SKM-1 (cell line): ENCODE measurements at regions not wholly inside any gene's neighbourhood (a gene's known extent, or its start where the extent isn't known, plus 50 kb on each side); places are given as distances from the start of the nearest gene placed in this dataset.
"Not testable (repeated sequence)": the region's sequence is repeated elsewhere in the genome, so short reads cannot be mapped to it uniquely, and the experiment has no call there.

Source experiments
- DNase-seq: peaks from one replicate; lab custom pipeline; 2025; ENCODE audit not compliant: unreplicated experiment; lab: John Stamatoyannopoulos, UW

GRCh38 chr12:73186272-73186671, 914.1 kb downstream of the TRHDE start:
- DNase-seq: no peak

DNA sequence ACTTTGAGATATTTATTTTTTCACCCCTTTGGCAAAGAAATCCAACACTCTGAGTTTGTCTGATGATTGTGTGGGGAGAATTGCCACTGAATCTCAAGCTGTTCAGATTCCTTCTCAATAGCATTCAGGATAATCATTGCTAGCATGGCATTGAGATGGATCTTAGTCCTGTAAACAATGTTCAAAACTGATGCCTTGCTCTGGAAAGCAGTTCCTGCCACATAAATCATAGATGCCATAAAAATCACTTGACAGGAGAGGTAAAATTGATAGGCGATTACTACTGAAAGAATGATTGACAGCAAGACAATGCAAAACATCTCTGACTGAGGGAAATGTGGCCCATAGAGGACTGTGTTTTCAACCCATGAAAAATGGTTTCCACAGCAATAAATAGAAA, 915.6 kb downstream of the TRHDE start:
- no peak for DNase-seq

GRCh38 chr12:73210548-73211204, 938.5 kb downstream of the TRHDE start:
- no peak for DNase-seq

DNA sequence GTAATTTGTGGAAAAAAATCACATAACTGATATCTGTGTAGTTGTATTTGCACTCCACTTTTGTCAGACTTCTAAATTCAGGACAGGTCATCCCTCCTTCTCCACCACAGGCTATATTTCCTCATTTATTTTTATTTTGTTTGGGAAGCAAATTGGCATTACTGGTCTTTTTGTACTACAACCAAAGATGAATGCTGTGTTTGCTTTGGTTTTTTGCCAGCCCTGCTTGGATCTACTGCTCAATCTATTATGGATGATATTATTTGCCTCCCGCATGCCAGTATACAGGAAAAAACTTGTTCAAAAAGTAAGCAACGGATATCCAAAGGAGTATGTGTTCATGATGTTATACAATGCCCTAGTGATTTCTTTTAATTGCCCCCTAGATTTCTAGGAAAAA, 948.8 kb downstream of the TRHDE start:
- no peak for DNase-seq

GRCh38 chr12:73221398-73221797, 949.2 kb downstream of the TRHDE start:
- no peak for DNase-seq

DNA sequence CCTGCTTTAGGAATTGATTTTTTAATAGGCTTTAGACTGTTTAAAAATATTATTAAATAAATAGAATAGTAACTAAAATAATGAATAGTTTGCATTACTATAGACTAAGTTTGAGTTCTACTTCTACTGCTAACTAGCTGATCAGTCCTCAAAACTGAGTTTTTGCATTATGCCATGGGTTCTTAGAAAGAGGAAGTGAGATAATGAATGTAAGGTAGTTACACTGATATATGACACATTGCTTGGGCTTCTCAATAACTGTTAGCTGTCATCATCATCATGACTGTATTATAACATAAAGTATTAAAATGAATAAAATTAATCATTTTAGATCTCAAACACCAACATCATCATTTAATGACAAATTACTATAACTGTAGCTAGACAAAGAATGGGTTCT, 949.7 kb downstream of the TRHDE start:
- DNase-seq: no peak

DNA sequence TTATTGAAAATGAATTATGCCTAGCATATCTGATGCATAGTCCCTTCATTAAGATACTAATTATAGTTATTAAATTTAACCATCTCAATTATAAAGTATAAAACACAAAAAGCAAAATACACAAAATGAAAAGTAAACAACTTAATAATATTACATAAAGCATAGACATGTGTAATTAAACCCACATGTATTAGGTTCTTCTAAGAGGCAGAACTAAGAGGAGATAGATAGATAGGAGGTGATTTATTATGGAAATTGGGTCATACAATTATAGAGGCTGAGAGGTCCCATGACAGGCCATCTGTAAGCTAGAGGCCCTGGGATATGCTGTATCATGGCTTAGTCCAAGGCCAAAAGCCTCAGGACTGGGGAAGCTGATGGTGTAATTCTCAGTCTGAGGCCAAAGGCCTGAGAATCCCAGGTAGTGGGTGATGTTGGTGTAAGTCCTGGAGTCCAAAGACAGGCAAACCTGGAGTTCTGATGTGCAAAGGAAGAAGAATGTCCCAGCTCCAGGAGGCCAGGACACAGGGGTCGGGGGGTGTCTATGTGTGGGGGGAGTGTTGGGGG, 953.3 kb downstream of the TRHDE start:
- no peak for DNase-seq

- no peak for DNase-seq
Measured at GRCh38 chr12:73225941-73226340, 953.8 kb downstream of the TRHDE start.

DNA sequence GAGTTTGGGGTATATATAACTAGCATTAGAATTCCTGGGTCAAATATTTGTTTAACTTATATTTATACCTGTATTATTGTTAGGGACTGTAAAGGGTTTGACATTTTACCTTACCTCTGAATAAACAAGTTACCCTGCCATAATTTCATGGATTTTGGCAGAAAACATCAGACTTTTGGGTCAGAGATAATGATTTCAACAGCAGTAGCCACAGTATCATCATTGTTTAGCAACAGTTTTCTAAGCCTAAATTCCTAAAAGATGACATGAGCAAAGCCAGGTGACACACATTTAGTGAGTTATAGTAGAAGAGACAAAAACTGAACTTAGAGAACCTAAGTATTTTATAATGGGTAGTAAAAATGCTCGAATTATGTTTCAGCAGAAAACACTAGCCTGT, 954.4 kb downstream of the TRHDE start:
- DNase-seq: no peak

DNA sequence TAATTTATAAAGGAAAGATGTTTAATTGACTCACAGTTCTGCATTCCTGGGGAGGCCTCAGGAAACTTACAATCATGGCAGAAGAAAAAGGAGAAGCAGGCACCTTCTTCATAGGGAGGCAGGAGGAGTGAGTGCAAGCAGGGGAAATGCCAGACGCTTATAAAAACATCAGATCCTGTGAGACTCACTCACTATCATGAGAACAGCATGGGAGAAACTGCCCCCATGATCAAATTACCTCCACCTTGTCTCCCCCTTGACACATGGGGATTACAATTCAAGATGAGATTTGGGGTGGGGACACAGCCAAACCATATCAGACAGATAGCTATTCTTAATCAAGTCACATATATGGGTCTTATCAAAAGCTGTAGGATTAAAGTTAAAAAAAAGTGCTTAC, 956.7 kb downstream of the TRHDE start:
- not testable (repeated sequence) for DNase-seq

- no peak for DNase-seq
Measured at GRCh38 chr12:73235387-73235786, 963.2 kb downstream of the TRHDE start.

DNA sequence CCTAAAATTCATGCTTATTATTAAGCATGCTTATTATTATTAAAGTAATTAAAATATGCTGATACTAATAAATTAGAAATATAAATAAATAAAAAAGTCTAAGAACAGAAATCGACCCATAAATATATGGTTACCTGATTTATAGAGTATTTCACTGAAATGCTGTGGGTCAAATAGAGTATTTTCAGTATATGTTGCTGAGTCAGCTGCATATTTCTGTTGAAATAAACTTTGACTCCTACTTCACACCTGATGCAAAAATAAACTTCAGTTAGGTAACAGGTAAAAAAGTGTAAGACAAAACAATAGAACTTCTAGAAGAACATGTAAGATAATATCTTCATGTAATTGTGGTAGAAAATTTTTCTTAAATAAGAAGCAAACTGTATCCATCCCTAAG, 967.9 kb downstream of the TRHDE start:
- no peak for DNase-seq

GRCh38 chr12:73262788-73263381, 990.7 kb downstream of the TRHDE start:
- no peak for DNase-seq

GRCh38 chr12:73266206-73266605, 994.0 kb downstream of the TRHDE start:
- DNase-seq: no peak

DNA sequence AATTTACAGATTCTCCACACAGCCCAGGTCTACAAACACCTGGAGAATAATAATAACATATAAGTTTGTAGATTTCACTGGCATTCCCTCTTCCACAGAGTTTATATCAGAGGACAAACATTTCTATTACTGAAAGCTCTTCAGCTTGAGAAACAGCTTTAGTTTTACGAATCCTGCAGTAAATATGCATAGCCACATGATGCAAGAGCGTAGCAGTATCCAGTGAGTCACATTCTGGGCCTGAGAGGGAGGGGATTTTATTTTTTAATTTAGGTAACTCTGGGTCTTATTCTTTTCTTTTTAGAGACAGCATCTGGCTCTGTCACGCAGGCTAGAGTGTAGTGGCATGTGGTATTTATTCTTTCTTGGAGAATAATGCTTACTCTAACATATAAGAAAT, 1002.8 kb downstream of the TRHDE start:
- no peak for DNase-seq

DNA sequence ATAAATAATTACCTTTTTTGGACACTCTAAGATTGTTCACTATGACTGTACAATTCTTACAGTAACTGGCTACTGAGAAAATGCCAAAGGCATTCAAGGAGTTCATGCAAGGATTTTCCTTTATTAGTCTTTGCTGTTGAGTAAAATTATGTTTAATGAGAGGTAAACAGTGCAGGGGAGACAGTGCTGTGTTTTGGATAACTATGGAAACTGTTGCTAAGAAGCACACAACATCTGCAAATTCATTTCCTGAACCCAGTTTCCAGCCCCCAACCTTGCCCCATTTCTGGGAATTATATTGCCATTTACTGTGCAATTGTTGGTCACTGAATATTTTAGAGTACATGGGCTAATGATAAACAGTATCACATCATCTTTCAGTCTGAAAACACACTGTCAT, 1005.8 kb downstream of the TRHDE start:
- no peak for DNase-seq

DNA sequence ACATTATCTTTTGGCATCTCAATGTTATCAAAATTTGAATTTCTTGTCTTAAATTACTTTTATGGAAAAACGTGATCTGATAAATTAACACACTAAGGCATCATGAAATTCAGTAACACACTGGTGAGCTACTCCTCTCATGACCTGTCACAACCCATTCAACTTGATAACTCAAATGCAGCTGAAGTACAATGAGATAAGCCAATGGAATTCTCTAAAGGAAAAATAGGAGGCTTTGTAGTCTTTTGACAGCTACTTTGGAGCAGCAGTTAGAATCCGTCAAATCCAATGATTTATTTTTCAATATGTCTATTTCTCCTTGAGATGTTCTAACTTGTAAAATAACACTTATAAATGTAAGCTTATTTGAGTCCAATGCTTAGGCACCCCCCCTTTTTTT, 1029.4 kb downstream of the TRHDE start:
- no peak for DNase-seq

- DNase-seq: no peak
Measured at GRCh38 chr12:73307260-73307659, 1035.1 kb downstream of the TRHDE start.

GRCh38 chr12:73308079-73308478, 1035.9 kb downstream of the TRHDE start:
- no peak for DNase-seq

DNA sequence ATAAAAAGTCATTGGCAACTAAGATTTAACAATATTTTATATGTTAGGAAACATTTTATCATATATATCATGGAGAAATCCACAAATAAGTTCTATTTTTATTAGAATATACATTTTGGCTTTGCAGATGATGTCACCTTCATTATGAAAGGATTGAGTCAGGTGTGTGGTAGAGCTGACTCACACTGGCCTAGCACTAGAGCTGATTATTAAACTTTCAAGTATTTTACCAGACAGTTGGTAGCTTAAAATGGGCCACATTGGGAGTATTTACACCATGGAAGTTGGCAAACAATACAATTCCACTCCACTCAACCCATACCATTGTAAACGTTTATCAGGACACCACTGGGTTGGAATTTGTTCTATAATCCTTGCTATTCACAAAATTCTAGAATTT, 1036.6 kb downstream of the TRHDE start:
- no peak for DNase-seq

DNA sequence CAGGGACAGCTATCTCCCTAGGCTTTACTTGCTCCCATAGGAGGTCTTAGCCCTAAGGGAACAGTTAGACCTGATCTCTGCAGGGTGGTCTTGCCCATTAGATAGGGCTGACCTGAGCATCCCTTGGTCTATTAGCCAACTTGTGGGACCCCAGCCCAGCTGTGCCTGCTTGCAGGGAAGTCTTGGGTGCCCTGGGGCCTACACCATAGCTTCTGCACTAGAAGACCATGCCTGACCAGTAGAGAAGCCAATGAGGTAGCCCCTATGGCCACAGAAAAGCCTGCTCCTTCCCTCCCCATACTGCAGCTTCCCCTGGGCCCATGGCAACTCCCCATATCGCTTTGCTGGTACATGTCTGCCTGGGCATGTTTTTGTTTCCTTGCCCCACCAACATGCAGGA, 1049.1 kb downstream of the TRHDE start:
- DNase-seq: no peak

DNA sequence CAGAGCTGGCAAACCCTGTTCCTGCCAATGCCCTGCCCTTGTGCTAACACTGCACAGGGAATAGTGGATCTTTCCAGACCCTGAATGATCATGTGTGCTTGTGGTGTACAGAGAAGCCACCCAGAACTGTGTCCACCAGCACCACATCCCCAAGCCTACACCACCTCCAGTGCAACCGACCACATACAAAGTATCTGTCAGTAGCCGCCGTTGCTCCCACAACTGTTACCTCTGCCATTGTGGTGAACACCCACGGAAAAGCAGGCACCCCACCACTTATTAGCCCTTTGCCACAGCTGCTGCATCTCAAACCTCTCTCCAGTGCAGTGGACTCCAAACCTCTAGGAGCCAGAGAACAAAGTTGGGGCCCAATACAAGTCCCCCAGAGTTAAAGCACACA, 1049.6 kb downstream of the TRHDE start:
- no peak for DNase-seq
